ENCODE measurements at regions not wholly inside any gene's neighbourhood (a gene's known extent, or its start where the extent isn't known, plus 50 kb on each side); places are given as distances from the start of the nearest gene placed in this dataset.

GRCh38 chr16:85422196-85422631, 190.9 kb upstream of the GSE1 start:
- TF ChIP-seq CTCF (IDR thresholded peaks at IDR 0.05) (no peak), POLR2AphosphoS5 (IDR thresholded peaks at IDR 0.05) (no peak), POLR2A (IDR thresholded peaks at IDR 0.05) (no peak), EP300 (IDR thresholded peaks at IDR 0.05) (no peak)
